GM12878 (cell line): ENCODE measurements at regions not wholly inside any gene's neighbourhood (a gene's known extent, or its start where the extent isn't known, plus 50 kb on each side); places are given as distances from the start of the nearest gene placed in this dataset.

ENCODE experiments used
- ATAC-seq: fragments of 200-7000 bp; cut with Tn5 transposase; 3 replicates; pipeline ENCODE4 v1.9.1; 2020; ENCODE audit warnings: mild to moderate bottlenecking, moderate library complexity
- BruUV-seq: library from RNA; stranded (reverse); fragments of 400-500 nt; replicated peaks from 2 replicates; lab custom pipeline; 2021; lab: Mats Ljungman, UMichigan
- CTCF ChIA-PET: fragments of 300-600 bp; sonication (Branson Sonifier 250); formaldehyde crosslinking; extraction: SDS; loops from one replicate; lab custom pipeline; 2021; ENCODE audit warnings: inconsistent platforms; lab: Yijun Ruan, JAX
- POLR2A ChIA-PET: fragments of 350-600 bp; formaldehyde crosslinking; extraction: SDS; loops from one replicate; lab custom pipeline; 2021; ENCODE audit warnings: inconsistent platforms; lab: Charles Lee
- RAD21 ChIA-PET: fragments of 300-600 bp; sonication (Branson Sonifier 250); formaldehyde crosslinking; loops from one replicate; lab custom pipeline; 2023; ENCODE audit warnings: antibody characterized with exemption; ENCODE audit not compliant: unreplicated experiment; lab: Charles Lee
- SMC1A ChIA-PET: fragments of 300-600 bp; sonication (Branson Sonifier 250); formaldehyde crosslinking; loops from one replicate; lab custom pipeline; 2023; ENCODE audit not compliant: unreplicated experiment, uncharacterized antibody; lab: Charles Lee
- DNase-seq: peaks from one replicate; pipeline ENCODE4 v3.0.0-alpha.2; 2011; ENCODE audit warnings: low read depth, low spot score
- FAIRE-seq: peaks from 3 replicates; lab custom pipeline; 2011; peaks lifted over from hg19 to GRCh38; lab: Jason Lieb, UNC
- H2AFZ ChIP-seq: 2 replicates; pipeline ENCODE4 v1.6.0; 2011; ENCODE audit warnings: low read depth, low read length, control low read depth; ENCODE audit not compliant: control insufficient read depth
- H3K27ac ChIP-seq: 2 replicates; pipeline ENCODE4 v1.5.1; 2011; ENCODE audit warnings: control low read depth; ENCODE audit not compliant: control insufficient read depth, insufficient read depth
- H3K27me3 ChIP-seq, 2 experiments: replicated peaks in 1 of 2; 2 replicates each; pipeline versions ENCODE4 v1.6.0 to v1.6.1; 2011; ENCODE audit warnings: low read length in 1 of 2; ENCODE audit not compliant: control insufficient read depth in 2 of 2, insufficient read depth in 2 of 2
- H3K36me3 ChIP-seq, 2 experiments: 2 replicates each; pipeline ENCODE4 v1.5.1; 2011; ENCODE audit warnings: low read length in 1 of 2; ENCODE audit not compliant: control insufficient read depth in 2 of 2, insufficient read depth in 2 of 2
- H3K4me1 ChIP-seq: 2 replicates; pipeline ENCODE4 v1.6.1; 2011; ENCODE audit warnings: mild to moderate bottlenecking, low read length, moderate library complexity, mixed read lengths; ENCODE audit not compliant: control insufficient read depth, insufficient read depth
- H3K4me2 ChIP-seq: 2 replicates; pipeline ENCODE4 v1.6.0; 2011; ENCODE audit warnings: control low read depth; ENCODE audit not compliant: control insufficient read depth, insufficient read depth
- H3K4me3 ChIP-seq: fragments of 200-600 bp; sonication (generic); 2 replicates; pipeline ENCODE4 v1.5.1; 2016
- H3K79me2 ChIP-seq: 2 replicates; pipeline ENCODE4 v1.6.0; 2011; ENCODE audit warnings: low read length; ENCODE audit not compliant: control insufficient read depth, insufficient read depth
- H3K9ac ChIP-seq: 2 replicates; pipeline ENCODE4 v1.8.0; 2011; ENCODE audit warnings: low read length, control low read depth, mixed read lengths; ENCODE audit not compliant: control insufficient read depth, insufficient read depth
- H3K9me3 ChIP-seq: replicated peaks from 3 replicates; pipeline ENCODE4 v1.5.1; 2011; ENCODE audit warnings: mild to moderate bottlenecking, low read length; ENCODE audit not compliant: control insufficient read depth, insufficient read depth
- H4K20me1 ChIP-seq: 2 replicates; pipeline ENCODE4 v1.6.0; 2011; ENCODE audit not compliant: control insufficient read depth, insufficient read depth
- CEBPB ChIP-seq, 2 experiments: fragments of 150-350 bp in 1 of 2; IDR thresholded peaks; 2 replicates each; pipeline ENCODE4 v1.6.1; 2012 to 2014; ENCODE audit warnings: low read depth in 2 of 2, low read length in 2 of 2, borderline replicate concordance in 1 of 2, inconsistent platforms in 1 of 2
- EGR1 ChIP-seq, 2 experiments: IDR thresholded peaks; 1 replicate in 1 of 2; 2 replicates in 1 of 2; pipeline ENCODE4 v1.6.1; 2011 to 2012; ENCODE audit warnings: low read depth in 2 of 2, low read length in 2 of 2, borderline replicate concordance in 1 of 2, mild to moderate bottlenecking in 1 of 2, moderate library complexity in 1 of 2
- KLF5 ChIP-seq: fragments of 450-650 bp; IDR thresholded peaks from 2 replicates; pipeline ENCODE4 v1.6.1; 2014; ENCODE audit warnings: mild to moderate bottlenecking; ENCODE audit not compliant: partially characterized antibody
- NFXL1 ChIP-seq: fragments of 450-650 bp; IDR thresholded peaks from 2 replicates; pipeline ENCODE4 v1.6.1; 2017; ENCODE audit warnings: antibody characterized with exemption, mild to moderate bottlenecking, borderline replicate concordance
- NFYB ChIP-seq: IDR thresholded peaks from 2 replicates; pipeline ENCODE4 v1.6.1; 2011; ENCODE audit warnings: low read depth, mild to moderate bottlenecking, low read length, improper control_type of control experiment, moderate library complexity; ENCODE audit not compliant: insufficient read depth
- RAD51 ChIP-seq: fragments of 450-650 bp; IDR thresholded peaks from 2 replicates; pipeline ENCODE4 v1.6.1; 2016; ENCODE audit warnings: moderate library complexity, mild to moderate bottlenecking, inconsistent platforms
- SREBF2 ChIP-seq: IDR thresholded peaks from 2 replicates; pipeline ENCODE4 v1.6.1; 2012; ENCODE audit warnings: mild to moderate bottlenecking, low read length
- TBL1XR1 ChIP-seq: IDR thresholded peaks from 2 replicates; pipeline ENCODE4 v1.6.1; 2012; ENCODE audit warnings: low read depth, low read length, improper control_type of control experiment
- ZSCAN29 ChIP-seq: fragments of 450-650 bp; IDR thresholded peaks from 2 replicates; pipeline ENCODE4 v1.6.1; 2017; ENCODE audit warnings: mild to moderate bottlenecking, moderate library complexity
- ZZZ3 ChIP-seq: IDR thresholded peaks from 2 replicates; pipeline ENCODE4 v1.6.1; 2011; ENCODE audit warnings: low read depth; ENCODE audit not compliant: control insufficient read depth, insufficient read length
- WGBS: methylation state at CpG from one replicate; pipeline ENCODE4 v1.1.6; 2016; ENCODE audit warnings: low lambda C conversion rate; ENCODE audit not compliant: insufficient replicate concordance, insufficient coverage; ENCODE audit errors: missing lambda C conversion rate; 5-methylcytosine and 5-hydroxymethylcytosine counted together
- in situ Hi-C: fragments of 300-500 bp; cut with MboI; formaldehyde crosslinking; loops from 9 replicates; pipeline ENCODE4 v1.14.3; 2018; ENCODE audit warnings: mixed read lengths
- intact Hi-C: fragments of 100-400 bp; cut with micrococcal nuclease; formaldehyde crosslinking; loops from one replicate; pipeline ENCODE4 v1.14.2; 2022; ENCODE audit not compliant: unreplicated experiment
- TF ChIP-seq, protein P1 (sequence below): IDR thresholded peaks from 2 replicates; pipeline ENCODE4 v1.6.1; 2012; ENCODE audit warnings: low read depth, low read length, improper control_type of control experiment
- TF ChIP-seq, protein P2 (sequence below): fragments of 450-650 bp; IDR thresholded peaks from 2 replicates; pipeline ENCODE4 v1.6.1; 2018; ENCODE audit warnings: borderline replicate concordance, mild to moderate bottlenecking; ENCODE audit not compliant: partially characterized antibody
- TF ChIP-seq, protein P3 (sequence below): IDR thresholded peaks from 2 replicates; pipeline ENCODE4 v1.6.1; 2012; ENCODE audit warnings: low read length, inconsistent platforms
- TF ChIP-seq, protein P4 (sequence below): fragments of 450-650 bp; IDR thresholded peaks from 2 replicates; pipeline ENCODE4 v1.6.1; 2016; ENCODE audit warnings: mild to moderate bottlenecking, moderate library complexity, borderline replicate concordance

DNA sequence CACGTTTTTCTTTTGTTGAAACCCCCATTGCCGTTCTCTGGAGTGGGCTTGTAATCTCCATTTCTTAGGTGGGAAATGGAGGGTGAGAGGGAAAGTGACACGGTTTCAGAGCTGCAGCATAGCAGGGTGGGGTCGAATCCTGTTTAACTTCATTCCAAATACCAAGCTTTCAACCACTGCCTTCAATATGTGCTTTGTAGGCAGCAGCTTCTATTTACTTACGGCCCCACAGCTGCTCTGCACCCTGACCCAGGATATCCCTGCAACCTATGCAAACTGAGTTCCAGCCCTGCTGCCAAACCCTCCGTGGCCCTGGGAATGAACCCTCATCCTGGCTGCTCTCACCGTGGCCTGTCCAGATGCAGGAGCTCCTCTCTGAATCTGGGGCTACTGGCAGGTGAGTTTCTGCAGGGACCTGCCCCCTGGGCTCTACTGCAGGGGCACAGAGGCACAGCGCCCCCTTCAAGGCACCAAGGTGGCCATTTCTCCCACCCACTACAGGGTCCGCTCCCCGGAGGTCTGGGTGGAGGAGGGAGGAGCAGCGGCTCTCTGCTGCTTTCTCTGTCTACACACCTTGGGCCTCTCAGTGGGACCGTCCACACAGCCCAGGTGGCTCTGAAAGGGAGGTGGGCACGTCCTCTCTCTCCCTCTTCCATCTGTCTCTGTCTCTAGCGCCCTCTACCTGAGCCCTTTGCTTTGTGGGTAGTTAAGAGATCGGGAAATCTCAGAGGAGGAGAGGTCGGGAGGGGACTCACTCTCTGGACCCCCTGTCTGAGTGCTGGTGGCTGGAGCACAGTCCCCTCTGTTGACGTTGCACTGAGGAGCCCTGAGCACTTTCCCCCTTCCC is 279.1 kb downstream of the BRD1 start:
- ChIA-PET POLR2A (no interaction called here), CTCF (no interaction called here), SMC1A (no interaction called here), RAD21 (no interaction called here)
- Histone ChIP-seq H3K4me3 (no peak overlapping the region), H3K27ac (no peak overlapping the region), H3K4me1 (no peaks in the 10 kb centered on the region), H4K20me1 (no peaks in the 10 kb centered on the region), H3K9me3 (no peaks in the 10 kb centered on the region; the same call in 1 of the 3 replicates), H3K4me2 (no peak overlapping the region), H3K36me3 (0 out of 4 replicates have a peak, but pooled peaks cover 0 to 2% of the 10 kb centered on the region in 2 experiments), H3K79me2 (no peaks in the 10 kb centered on the region), H2AFZ (no peak overlapping the region), H3K9ac (no peak overlapping the region), H3K27me3 (no peaks in the 10 kb centered on the region)
- in situ Hi-C loops (no loop called here), intact Hi-C loops (no loop called here)
- BruUV-seq, result no TSS peak
- FAIRE-seq (no peak), DNase-seq (no peak), ATAC-seq (no peak)
- WGBS, result 55% methylated on average over 17 of the region's 17 CpGs
- TF ChIP-seq RAD51 (no peak), KLF5 (no peak), TBL1XR1 (no peak), NFXL1 (no peak), ZSCAN29 (no peak), NFYB (no peak), ZZZ3 (no peak), EGR1 (IDR thresholded peaks at IDR 0.05; ENCODE audit: borderline replicate concordance in 1 of 2, low read depth in 2 of 2, low read length in 2 of 2) (no peak), SREBF2 (no peak), CEBPB (IDR thresholded peaks at IDR 0.05; ENCODE audit: borderline replicate concordance in 1 of 2, low read depth in 2 of 2, low read length in 2 of 2) (no peak)
- TF ChIP-seq, protein P1, sequence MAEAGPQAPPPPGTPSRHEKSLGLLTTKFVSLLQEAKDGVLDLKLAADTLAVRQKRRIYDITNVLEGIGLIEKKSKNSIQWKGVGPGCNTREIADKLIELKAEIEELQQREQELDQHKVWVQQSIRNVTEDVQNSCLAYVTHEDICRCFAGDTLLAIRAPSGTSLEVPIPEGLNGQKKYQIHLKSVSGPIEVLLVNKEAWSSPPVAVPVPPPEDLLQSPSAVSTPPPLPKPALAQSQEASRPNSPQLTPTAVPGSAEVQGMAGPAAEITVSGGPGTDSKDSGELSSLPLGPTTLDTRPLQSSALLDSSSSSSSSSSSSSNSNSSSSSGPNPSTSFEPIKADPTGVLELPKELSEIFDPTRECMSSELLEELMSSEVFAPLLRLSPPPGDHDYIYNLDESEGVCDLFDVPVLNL, result no peak
- TF ChIP-seq, protein P2, sequence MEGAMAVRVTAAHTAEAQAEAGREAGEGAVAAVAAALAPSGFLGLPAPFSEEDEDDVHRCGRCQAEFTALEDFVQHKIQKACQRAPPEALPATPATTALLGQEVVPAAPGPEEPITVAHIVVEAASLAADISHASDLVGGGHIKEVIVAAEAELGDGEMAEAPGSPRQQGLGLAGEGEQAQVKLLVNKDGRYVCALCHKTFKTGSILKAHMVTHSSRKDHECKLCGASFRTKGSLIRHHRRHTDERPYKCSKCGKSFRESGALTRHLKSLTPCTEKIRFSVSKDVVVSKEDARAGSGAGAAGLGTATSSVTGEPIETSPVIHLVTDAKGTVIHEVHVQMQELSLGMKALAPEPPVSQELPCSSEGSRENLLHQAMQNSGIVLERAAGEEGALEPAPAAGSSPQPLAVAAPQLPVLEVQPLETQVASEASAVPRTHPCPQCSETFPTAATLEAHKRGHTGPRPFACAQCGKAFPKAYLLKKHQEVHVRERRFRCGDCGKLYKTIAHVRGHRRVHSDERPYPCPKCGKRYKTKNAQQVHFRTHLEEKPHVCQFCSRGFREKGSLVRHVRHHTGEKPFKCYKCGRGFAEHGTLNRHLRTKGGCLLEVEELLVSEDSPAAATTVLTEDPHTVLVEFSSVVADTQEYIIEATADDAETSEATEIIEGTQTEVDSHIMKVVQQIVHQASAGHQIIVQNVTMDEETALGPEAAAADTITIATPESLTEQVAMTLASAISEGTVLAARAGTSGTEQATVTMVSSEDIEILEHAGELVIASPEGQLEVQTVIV, result no peak
- TF ChIP-seq, protein P3, sequence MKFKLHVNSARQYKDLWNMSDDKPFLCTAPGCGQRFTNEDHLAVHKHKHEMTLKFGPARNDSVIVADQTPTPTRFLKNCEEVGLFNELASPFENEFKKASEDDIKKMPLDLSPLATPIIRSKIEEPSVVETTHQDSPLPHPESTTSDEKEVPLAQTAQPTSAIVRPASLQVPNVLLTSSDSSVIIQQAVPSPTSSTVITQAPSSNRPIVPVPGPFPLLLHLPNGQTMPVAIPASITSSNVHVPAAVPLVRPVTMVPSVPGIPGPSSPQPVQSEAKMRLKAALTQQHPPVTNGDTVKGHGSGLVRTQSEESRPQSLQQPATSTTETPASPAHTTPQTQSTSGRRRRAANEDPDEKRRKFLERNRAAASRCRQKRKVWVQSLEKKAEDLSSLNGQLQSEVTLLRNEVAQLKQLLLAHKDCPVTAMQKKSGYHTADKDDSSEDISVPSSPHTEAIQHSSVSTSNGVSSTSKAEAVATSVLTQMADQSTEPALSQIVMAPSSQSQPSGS, result no peak
- TF ChIP-seq, protein P4, sequence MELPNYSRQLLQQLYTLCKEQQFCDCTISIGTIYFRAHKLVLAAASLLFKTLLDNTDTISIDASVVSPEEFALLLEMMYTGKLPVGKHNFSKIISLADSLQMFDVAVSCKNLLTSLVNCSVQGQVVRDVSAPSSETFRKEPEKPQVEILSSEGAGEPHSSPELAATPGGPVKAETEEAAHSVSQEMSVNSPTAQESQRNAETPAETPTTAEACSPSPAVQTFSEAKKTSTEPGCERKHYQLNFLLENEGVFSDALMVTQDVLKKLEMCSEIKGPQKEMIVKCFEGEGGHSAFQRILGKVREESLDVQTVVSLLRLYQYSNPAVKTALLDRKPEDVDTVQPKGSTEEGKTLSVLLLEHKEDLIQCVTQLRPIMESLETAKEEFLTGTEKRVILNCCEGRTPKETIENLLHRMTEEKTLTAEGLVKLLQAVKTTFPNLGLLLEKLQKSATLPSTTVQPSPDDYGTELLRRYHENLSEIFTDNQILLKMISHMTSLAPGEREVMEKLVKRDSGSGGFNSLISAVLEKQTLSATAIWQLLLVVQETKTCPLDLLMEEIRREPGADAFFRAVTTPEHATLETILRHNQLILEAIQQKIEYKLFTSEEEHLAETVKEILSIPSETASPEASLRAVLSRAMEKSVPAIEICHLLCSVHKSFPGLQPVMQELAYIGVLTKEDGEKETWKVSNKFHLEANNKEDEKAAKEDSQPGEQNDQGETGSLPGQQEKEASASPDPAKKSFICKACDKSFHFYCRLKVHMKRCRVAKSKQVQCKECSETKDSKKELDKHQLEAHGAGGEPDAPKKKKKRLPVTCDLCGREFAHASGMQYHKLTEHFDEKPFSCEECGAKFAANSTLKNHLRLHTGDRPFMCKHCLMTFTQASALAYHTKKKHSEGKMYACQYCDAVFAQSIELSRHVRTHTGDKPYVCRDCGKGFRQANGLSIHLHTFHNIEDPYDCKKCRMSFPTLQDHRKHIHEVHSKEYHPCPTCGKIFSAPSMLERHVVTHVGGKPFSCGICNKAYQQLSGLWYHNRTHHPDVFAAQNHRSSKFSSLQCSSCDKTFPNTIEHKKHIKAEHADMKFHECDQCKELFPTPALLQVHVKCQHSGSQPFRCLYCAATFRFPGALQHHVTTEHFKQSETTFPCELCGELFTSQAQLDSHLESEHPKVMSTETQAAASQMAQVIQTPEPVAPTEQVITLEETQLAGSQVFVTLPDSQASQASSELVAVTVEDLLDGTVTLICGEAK, result no peak
